ENCODE measurements at regions not wholly inside any gene's neighbourhood (a gene's known extent, or its start where the extent isn't known, plus 50 kb on each side); places are given as distances from the start of the nearest gene placed in this dataset.

- DNase-seq (ENCODE audit: low read depth), result peak; percentile 51
- TF ChIP-seq CTCF (conservative IDR thresholded peaks at IDR 0.05; ENCODE audit: control insufficient read depth, insufficient read depth, low read depth, low read length), result no peak
- no peak overlapping the region for H3K4me3 ChIP-seq (ENCODE audit: control insufficient read depth, low read depth, low read length)
Observed at GRCh38 chr3:190173426-190173825, 52.7 kb upstream of the P3H2 start.

GRCh38 chr3:190172751-190173150 is 52.1 kb upstream of the P3H2 start:
- TF ChIP-seq CTCF (conservative IDR thresholded peaks at IDR 0.05; ENCODE audit: control insufficient read depth, insufficient read depth, low read depth, low read length), result no peak
- DNase-seq (ENCODE audit: low read depth), result peak; percentile 43
- no peak overlapping the region for H3K4me3 ChIP-seq (ENCODE audit: control insufficient read depth, low read depth, low read length)

All from fibroblast of mammary gland (primary cell).